Adrenal gland (tissue), 5 donors: ENCODE measurements at regions not wholly inside any gene's neighbourhood (a gene's known extent, or its start where the extent isn't known, plus 50 kb on each side); places are given as distances from the start of the nearest gene placed in this dataset.

Experiments used
- CTCF ChIP-seq, 6 experiments: fragments of 450-650 bp in 4 of 6; fragments of 200-600 bp in 2 of 6; sonication (generic) in 1 of 6; IDR thresholded peaks; 1 replicate in 5 of 6; 2 replicates in 1 of 6; pipeline versions ENCODE4 v1.5.1 to v1.8.0; 2016 to 2021; ENCODE audit warnings: antibody characterized with exemption in 6 of 6, mild to moderate bottlenecking in 2 of 6, moderate library complexity in 1 of 6
- POLR2A ChIP-seq, 2 donors: fragments of 450-650 bp; IDR thresholded peaks; one replicate each; pipeline ENCODE4 v1.6.1; 2017; ENCODE audit warnings: antibody characterized with exemption in 2 of 2, mild to moderate bottlenecking in 2 of 2, moderate library complexity in 1 of 2
- donor health status: DM: no; HTN: no; CAD: no.

GRCh38 chr5:122683631-122684030 lies 91.2 kb upstream of the SNX2 start:
- TF ChIP-seq CTCF (IDR thresholded peaks at IDR 0.05) (no peak), POLR2A (IDR thresholded peaks at IDR 0.05) (no peak)
